ENCODE measurements at regions not wholly inside any gene's neighbourhood (a gene's known extent, or its start where the extent isn't known, plus 50 kb on each side); places are given as distances from the start of the nearest gene placed in this dataset.
"Not testable (repeated sequence)": the region's sequence is repeated elsewhere in the genome, so short reads cannot be mapped to it uniquely, and the experiment has no call there.

- DNase-seq = no peak
These were observed 630.0 kb downstream of the LMO4 start for GRCh38 chr1:87958716-87959115.

- DNase-seq = no peak
These were observed 630.6 kb downstream of the LMO4 start for GRCh38 chr1:87959236-87959635.

GRCh38 chr1:87961992-87962391 lies 633.3 kb downstream of the LMO4 start:
- no peak for DNase-seq

GRCh38 chr1:87963556-87963955 lies 634.9 kb downstream of the LMO4 start:
- no peak for DNase-seq

GRCh38 chr1:87965193-87965592 lies 636.5 kb downstream of the LMO4 start:
- no peak for DNase-seq

GRCh38 chr1:87968197-87968955 lies 639.7 kb downstream of the LMO4 start:
- DNase-seq = peak; percentile 83

GRCh38 chr1:87969040-87969439 lies 640.4 kb downstream of the LMO4 start:
- DNase-seq = no peak

- no peak for DNase-seq
These were observed 644.1 kb downstream of the LMO4 start for GRCh38 chr1:87972811-87973210.

- no peak for DNase-seq
These were observed 645.2 kb downstream of the LMO4 start for GRCh38 chr1:87973896-87974295.

- DNase-seq = no peak
These were observed 647.6 kb downstream of the LMO4 start for GRCh38 chr1:87976316-87976715.

GRCh38 chr1:87977145-87977544 lies 648.5 kb downstream of the LMO4 start:
- no peak for DNase-seq

GRCh38 chr1:87979079-87979478 lies 650.4 kb downstream of the LMO4 start:
- DNase-seq = no peak

- DNase-seq = no peak
These were observed 651.8 kb downstream of the LMO4 start for GRCh38 chr1:87980494-87980893.

GRCh38 chr1:87981386-87981785 lies 652.7 kb downstream of the LMO4 start:
- no peak for DNase-seq

GRCh38 chr1:87981810-87982209 lies 653.1 kb downstream of the LMO4 start:
- DNase-seq = no peak

GRCh38 chr1:87983841-87984240 lies 655.2 kb downstream of the LMO4 start:
- DNase-seq = no peak

- DNase-seq = no peak
These were observed 656.4 kb downstream of the LMO4 start for GRCh38 chr1:87985071-87985470.

GRCh38 chr1:87986130-87986866 lies 657.6 kb downstream of the LMO4 start:
- DNase-seq = no peak

- DNase-seq = no peak
These were observed 660.7 kb downstream of the LMO4 start for GRCh38 chr1:87989346-87989745.

GRCh38 chr1:87992536-87992935 lies 663.9 kb downstream of the LMO4 start:
- not testable (repeated sequence) for DNase-seq

- peak; percentile 29 for DNase-seq
These were observed 664.4 kb downstream of the LMO4 start for GRCh38 chr1:87993051-87993450.

GRCh38 chr1:87999852-88000251 lies 671.2 kb downstream of the LMO4 start:
- no peak for DNase-seq

GRCh38 chr1:88001460-88001859 lies 672.8 kb downstream of the LMO4 start:
- DNase-seq = no peak

- no peak for DNase-seq
These were observed 674.6 kb downstream of the LMO4 start for GRCh38 chr1:88003255-88003654.

Measured in tongue (tissue), 1 donor.